A673 (cell line): ENCODE measurements at regions not wholly inside any gene's neighbourhood (a gene's known extent, or its start where the extent isn't known, plus 50 kb on each side); places are given as distances from the start of the nearest gene placed in this dataset.

Source experiments
- EZH2 ChIP-seq: fragments of 200-600 bp; sonication (generic); IDR thresholded peaks from 2 replicates; pipeline ENCODE4 v1.6.1; 2017; ENCODE audit warnings: borderline replicate concordance, low read depth, mild to moderate bottlenecking, mixed read lengths, antibody characterized with exemption, low read length; ENCODE audit not compliant: poor library complexity, severe bottlenecking
- TF ChIP-seq, protein P1 (sequence below): fragments of 300-800, 200-600 bp; sonication (generic); conservative IDR thresholded peaks from 2 replicates; pipeline ENCODE4 v1.5.1; 2017; ENCODE audit warnings: low read depth, mild to moderate bottlenecking, antibody characterized with exemption, low read length, moderate library complexity, mixed read lengths

DNA sequence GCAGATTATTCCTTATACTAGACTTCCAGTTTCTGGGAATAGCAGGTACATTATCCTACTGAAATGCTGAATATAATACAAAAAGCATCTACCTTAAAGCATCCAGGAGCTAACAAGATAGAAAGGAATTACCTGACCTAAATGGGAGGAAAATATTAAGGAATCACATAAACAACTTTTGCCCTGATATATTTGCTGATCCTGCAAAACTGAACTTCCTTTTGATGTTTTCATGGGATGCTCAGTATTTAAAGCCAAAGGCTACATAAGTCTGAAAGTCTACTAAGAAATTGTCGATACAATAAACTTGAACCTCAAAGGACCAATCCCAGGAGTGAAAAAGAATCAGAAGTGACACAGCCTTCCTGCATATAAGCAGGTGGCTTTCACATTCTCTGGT lies 85.6 kb upstream of the C1orf21 start:
- TF ChIP-seq, protein P1, sequence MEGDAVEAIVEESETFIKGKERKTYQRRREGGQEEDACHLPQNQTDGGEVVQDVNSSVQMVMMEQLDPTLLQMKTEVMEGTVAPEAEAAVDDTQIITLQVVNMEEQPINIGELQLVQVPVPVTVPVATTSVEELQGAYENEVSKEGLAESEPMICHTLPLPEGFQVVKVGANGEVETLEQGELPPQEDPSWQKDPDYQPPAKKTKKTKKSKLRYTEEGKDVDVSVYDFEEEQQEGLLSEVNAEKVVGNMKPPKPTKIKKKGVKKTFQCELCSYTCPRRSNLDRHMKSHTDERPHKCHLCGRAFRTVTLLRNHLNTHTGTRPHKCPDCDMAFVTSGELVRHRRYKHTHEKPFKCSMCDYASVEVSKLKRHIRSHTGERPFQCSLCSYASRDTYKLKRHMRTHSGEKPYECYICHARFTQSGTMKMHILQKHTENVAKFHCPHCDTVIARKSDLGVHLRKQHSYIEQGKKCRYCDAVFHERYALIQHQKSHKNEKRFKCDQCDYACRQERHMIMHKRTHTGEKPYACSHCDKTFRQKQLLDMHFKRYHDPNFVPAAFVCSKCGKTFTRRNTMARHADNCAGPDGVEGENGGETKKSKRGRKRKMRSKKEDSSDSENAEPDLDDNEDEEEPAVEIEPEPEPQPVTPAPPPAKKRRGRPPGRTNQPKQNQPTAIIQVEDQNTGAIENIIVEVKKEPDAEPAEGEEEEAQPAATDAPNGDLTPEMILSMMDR: no peak
- no peak for TF ChIP-seq EZH2
